ENCODE measurements at regions not wholly inside any gene's neighbourhood (a gene's known extent, or its start where the extent isn't known, plus 50 kb on each side); places are given as distances from the start of the nearest gene placed in this dataset.
A peak's percentile ranks its signal among the peaks of the same experiment; 100 is the strongest.

DNA sequence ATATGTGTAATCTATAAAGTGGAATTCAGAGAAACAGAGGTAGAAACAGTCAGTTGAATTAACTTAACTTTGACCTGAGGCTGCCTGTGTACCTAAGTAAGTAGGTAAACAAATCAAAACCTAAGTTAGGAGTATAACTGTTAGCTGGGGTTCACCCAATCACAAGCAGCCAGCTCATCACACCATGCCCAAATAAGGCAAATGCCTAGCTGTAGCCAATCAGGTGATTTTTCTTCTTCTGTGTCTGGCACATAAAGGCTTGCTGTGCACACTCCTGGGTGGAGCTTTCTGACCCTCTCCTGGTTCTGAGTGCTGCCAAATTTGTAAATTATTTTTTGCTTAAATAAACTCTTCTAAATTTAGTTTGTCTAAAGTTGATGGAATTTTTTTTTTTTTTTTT is 54.7 kb upstream of the TRIM39 start:
- Mint-ChIP-seq H3K4me3 (ENCODE audit: unreplicated experiment) (no peak overlapping the region), H3K4me1 (ENCODE audit: unreplicated experiment) (peaks cover 11% of the 10 kb centered on the region), H3K36me3 (ENCODE audit: unreplicated experiment) (peaks cover 7% of the 10 kb centered on the region), H3K9me3 (ENCODE audit: unreplicated experiment) (peaks cover 23% of the 10 kb centered on the region), H3K27me3 (ENCODE audit: unreplicated experiment) (no peaks in the 10 kb centered on the region), H3K27ac (ENCODE audit: unreplicated experiment) (no peak overlapping the region)
- TF ChIP-seq, protein P1, sequence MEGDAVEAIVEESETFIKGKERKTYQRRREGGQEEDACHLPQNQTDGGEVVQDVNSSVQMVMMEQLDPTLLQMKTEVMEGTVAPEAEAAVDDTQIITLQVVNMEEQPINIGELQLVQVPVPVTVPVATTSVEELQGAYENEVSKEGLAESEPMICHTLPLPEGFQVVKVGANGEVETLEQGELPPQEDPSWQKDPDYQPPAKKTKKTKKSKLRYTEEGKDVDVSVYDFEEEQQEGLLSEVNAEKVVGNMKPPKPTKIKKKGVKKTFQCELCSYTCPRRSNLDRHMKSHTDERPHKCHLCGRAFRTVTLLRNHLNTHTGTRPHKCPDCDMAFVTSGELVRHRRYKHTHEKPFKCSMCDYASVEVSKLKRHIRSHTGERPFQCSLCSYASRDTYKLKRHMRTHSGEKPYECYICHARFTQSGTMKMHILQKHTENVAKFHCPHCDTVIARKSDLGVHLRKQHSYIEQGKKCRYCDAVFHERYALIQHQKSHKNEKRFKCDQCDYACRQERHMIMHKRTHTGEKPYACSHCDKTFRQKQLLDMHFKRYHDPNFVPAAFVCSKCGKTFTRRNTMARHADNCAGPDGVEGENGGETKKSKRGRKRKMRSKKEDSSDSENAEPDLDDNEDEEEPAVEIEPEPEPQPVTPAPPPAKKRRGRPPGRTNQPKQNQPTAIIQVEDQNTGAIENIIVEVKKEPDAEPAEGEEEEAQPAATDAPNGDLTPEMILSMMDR (IDR thresholded peaks at IDR 0.05): no peak
- DNase-seq (ENCODE audit: extremely low spot score, unreplicated experiment): no peak

DNA sequence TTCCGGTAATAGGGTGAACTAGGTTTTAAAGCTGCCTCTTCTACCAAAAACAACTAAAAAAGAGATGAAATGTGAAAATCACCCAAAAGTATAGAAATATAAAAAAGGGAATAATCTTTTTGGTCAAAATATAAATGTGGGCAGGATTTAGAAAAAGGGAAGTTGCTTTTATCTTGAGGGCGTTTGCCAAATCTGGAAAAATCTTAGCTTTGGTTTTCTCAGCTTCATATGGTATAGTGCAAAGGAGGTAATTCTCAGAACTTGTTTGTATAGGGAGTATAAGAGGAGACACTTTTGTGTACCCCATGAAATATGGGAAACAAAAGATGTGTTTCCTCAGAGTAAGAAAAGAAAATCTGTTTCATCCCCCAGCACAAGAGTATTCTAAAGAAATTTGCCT is 54.2 kb upstream of the TRIM26 start:
- Mint-ChIP-seq H3K9me3 (ENCODE audit: unreplicated experiment) (peaks cover 9% of the 10 kb centered on the region), H3K4me1 (ENCODE audit: unreplicated experiment) (peaks cover 30% of the 10 kb centered on the region), H3K36me3 (ENCODE audit: unreplicated experiment) (peaks cover 11% of the 10 kb centered on the region), H3K27me3 (ENCODE audit: unreplicated experiment) (no peaks in the 10 kb centered on the region), H3K4me3 (ENCODE audit: unreplicated experiment) (no peak overlapping the region), H3K27ac (ENCODE audit: unreplicated experiment) (no peak overlapping the region)
- DNase-seq (ENCODE audit: extremely low spot score, unreplicated experiment): no peak
- TF ChIP-seq, protein P1 (IDR thresholded peaks at IDR 0.05): no peak

DNA sequence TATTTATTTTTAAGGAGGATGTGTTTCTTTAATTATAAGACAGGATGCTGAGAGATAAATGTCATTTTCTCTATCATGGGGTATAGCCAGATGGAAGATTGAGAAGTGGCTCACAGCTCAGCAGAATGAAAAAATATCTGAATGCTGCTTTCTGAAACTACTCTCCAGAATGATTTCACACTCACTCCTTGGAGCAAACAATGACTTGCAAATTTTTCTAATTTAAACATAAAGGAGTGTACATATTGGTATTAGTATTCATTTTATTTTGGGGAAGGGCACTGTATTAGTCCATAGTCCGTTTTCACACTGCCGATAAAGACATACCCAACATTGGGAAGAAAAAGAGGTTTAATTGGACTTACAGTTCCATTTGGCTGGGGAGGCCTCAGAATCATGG is 52.4 kb upstream of the TRIM26 start:
- peaks cover 13% of the 10 kb centered on the region for H3K36me3 Mint-ChIP-seq (ENCODE audit: unreplicated experiment)
- H3K4me1 Mint-ChIP-seq (ENCODE audit: unreplicated experiment): peaks cover 30% of the 10 kb centered on the region
- H3K4me3 Mint-ChIP-seq (ENCODE audit: unreplicated experiment): no peak overlapping the region
- TF ChIP-seq, protein P1 (IDR thresholded peaks at IDR 0.05): no peak
- no peaks in the 10 kb centered on the region for H3K9me3 Mint-ChIP-seq (ENCODE audit: unreplicated experiment)
- no peak for DNase-seq (ENCODE audit: extremely low spot score, unreplicated experiment)
- no peak overlapping the region for H3K27ac Mint-ChIP-seq (ENCODE audit: unreplicated experiment)
- H3K27me3 Mint-ChIP-seq (ENCODE audit: unreplicated experiment): no peaks in the 10 kb centered on the region

DNA sequence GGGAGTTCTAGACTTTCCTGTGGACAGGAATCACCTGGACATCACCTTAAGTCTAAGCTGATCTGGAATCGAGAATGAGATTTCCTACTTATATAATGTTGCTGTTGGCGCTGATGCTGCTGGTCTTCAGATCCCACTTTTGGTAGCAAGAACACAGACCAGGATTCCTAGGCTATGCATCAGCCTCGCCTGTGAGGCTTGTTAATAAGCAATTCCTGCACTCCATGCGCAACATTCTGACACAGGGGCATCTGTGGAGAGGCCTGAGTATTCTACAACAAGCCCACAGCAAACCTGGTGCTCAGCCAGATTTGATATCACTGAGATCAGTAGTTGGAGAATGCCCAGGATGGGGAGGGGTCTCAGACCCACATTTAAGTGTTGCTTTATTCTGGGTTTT is 52.0 kb upstream of the TRIM26 start:
- TF ChIP-seq, protein P1 (IDR thresholded peaks at IDR 0.05): no peak
- Mint-ChIP-seq H3K4me3 (ENCODE audit: unreplicated experiment) (no peak overlapping the region), H3K27me3 (ENCODE audit: unreplicated experiment) (no peaks in the 10 kb centered on the region), H3K27ac (ENCODE audit: unreplicated experiment) (peak overlapping the region; percentile 84), H3K36me3 (ENCODE audit: unreplicated experiment) (peaks cover 13% of the 10 kb centered on the region), H3K9me3 (ENCODE audit: unreplicated experiment) (no peaks in the 10 kb centered on the region), H3K4me1 (ENCODE audit: unreplicated experiment) (peaks cover 34% of the 10 kb centered on the region)
- DNase-seq (ENCODE audit: extremely low spot score, unreplicated experiment): no peak

DNA sequence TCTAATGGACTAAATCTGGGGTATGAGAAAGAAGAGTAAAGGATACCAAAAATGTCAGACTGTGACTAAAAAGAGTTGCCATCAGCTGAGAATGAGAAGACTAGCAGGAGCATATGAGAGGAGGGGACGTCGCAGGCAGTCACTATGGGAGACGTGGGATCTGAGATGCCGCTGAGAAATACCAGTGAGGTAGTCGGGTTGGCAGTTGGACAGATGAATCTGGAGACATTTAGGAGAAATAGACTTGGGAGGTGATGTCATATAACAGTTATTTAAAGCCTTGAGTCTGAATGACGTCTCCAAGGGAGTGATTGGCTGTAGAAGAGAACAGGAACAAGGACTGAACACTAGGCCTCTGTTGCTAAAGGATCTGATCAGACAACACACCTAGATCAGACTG is 51.5 kb upstream of the TRIM26 start:
- no peaks in the 10 kb centered on the region for H3K27me3 Mint-ChIP-seq (ENCODE audit: unreplicated experiment)
- H3K9me3 Mint-ChIP-seq (ENCODE audit: unreplicated experiment): no peaks in the 10 kb centered on the region
- peaks cover 36% of the 10 kb centered on the region for H3K4me1 Mint-ChIP-seq (ENCODE audit: unreplicated experiment)
- TF ChIP-seq, protein P1 (IDR thresholded peaks at IDR 0.05): no peak
- peaks cover 13% of the 10 kb centered on the region for H3K36me3 Mint-ChIP-seq (ENCODE audit: unreplicated experiment)
- no peak for DNase-seq (ENCODE audit: extremely low spot score, unreplicated experiment)
- H3K27ac Mint-ChIP-seq (ENCODE audit: unreplicated experiment): peak overlapping the region; percentile 84
- H3K4me3 Mint-ChIP-seq (ENCODE audit: unreplicated experiment): no peak overlapping the region
